CD14-positive monocyte (primary cell): ENCODE measurements at regions not wholly inside any gene's neighbourhood (a gene's known extent, or its start where the extent isn't known, plus 50 kb on each side); places are given as distances from the start of the nearest gene placed in this dataset.

ENCODE experiments used
- DNase-seq, 3 donors: peaks; one replicate each; pipeline ENCODE4 v3.0.0-alpha.2; 2011 to 2022
- H2AFZ ChIP-seq: 2 replicates; pipeline ENCODE4 v1.6.0; 2012; ENCODE audit warnings: mild to moderate bottlenecking, low read depth, low read length, inconsistent platforms; ENCODE audit not compliant: insufficient read depth, poor library complexity, severe bottlenecking
- H3K27ac ChIP-seq, 2 donors: 1 replicate in 1 of 2; 2 replicates in 1 of 2; pipeline ENCODE4 v1.5.1; 2012 to 2013; ENCODE audit warnings: low read length in 2 of 2, control low read depth in 1 of 2, inconsistent platforms in 1 of 2, low read depth in 1 of 2, mild to moderate bottlenecking in 1 of 2
- H3K27me3 ChIP-seq, 2 donors: one replicate each; pipeline versions ENCODE4 v1.6.0 to v1.6.1; 2011 to 2013; ENCODE audit warnings: low read length in 2 of 2; ENCODE audit not compliant: control insufficient read depth in 2 of 2, insufficient read depth in 2 of 2
- H3K36me3 ChIP-seq, 2 donors: replicated peaks in 1 of 2; 1 replicate in 1 of 2; 2 replicates in 1 of 2; pipeline versions ENCODE4 v1.5.1 to v1.6.1; 2012 to 2013; ENCODE audit warnings: low read length in 2 of 2, control low read depth in 1 of 2, inconsistent platforms in 1 of 2, mild to moderate bottlenecking in 1 of 2; ENCODE audit not compliant: insufficient read depth in 2 of 2, control insufficient read depth in 1 of 2
- H3K4me1 ChIP-seq, 2 donors: 1 replicate in 1 of 2; 2 replicates in 1 of 2; pipeline versions ENCODE4 v1.5.1 to v1.6.1; 2012 to 2013; ENCODE audit warnings: low read length in 2 of 2, control low read depth in 1 of 2, inconsistent platforms in 1 of 2, mild to moderate bottlenecking in 1 of 2, moderate library complexity in 1 of 2; ENCODE audit not compliant: insufficient read depth in 2 of 2, control insufficient read depth in 1 of 2
- H3K4me2 ChIP-seq: replicated peaks from 2 replicates; pipeline ENCODE3; 2012; ENCODE audit warnings: low read length, moderate library complexity, mild to moderate bottlenecking; ENCODE audit not compliant: poor library complexity, severe bottlenecking; ENCODE audit errors: extremely low read depth
- H3K4me3 ChIP-seq, 3 experiments: fragments of 200-600 bp in 1 of 3; sonication (generic) in 1 of 3; replicated peaks in 1 of 3; 1 replicate in 2 of 3; 2 replicates in 1 of 3; pipeline ENCODE4 v1.5.1; 2011 to 2013; ENCODE audit warnings: low read length in 3 of 3, mild to moderate bottlenecking in 3 of 3, control low read depth in 2 of 3, low read depth in 2 of 3, inconsistent platforms in 1 of 3, moderate library complexity in 1 of 3
- H3K79me2 ChIP-seq: 2 replicates; pipeline ENCODE4 v1.6.0; 2012; ENCODE audit warnings: mild to moderate bottlenecking, control low read depth, inconsistent platforms, low read length, moderate library complexity; ENCODE audit not compliant: insufficient read depth
- H3K9ac ChIP-seq: 2 replicates; pipeline ENCODE4 v1.6.0; 2017; ENCODE audit warnings: low read length, mild to moderate bottlenecking; ENCODE audit not compliant: insufficient read depth, poor library complexity, severe bottlenecking
- H3K9me3 ChIP-seq, 2 donors: replicated peaks in 1 of 2; 1 replicate in 1 of 2; 2 replicates in 1 of 2; pipeline versions ENCODE4 v1.5.1 to v1.6.1; 2012 to 2013; ENCODE audit warnings: low read length in 2 of 2, control low read depth in 1 of 2; ENCODE audit not compliant: control insufficient read depth in 1 of 2, insufficient read depth in 1 of 2
- H4K20me1 ChIP-seq: 2 replicates; pipeline ENCODE4 v1.6.0; 2012; ENCODE audit warnings: mild to moderate bottlenecking, low read length, control low read depth, moderate library complexity; ENCODE audit not compliant: insufficient read depth
- H3K27ac Mint-ChIP-seq, 7 donors: one replicate each; pipeline ENCODE4 v1.8.0; 2020; ENCODE audit warnings: mild to moderate bottlenecking in 7 of 7, mixed read lengths in 7 of 7, moderate library complexity in 6 of 7, inconsistent platforms in 2 of 7
- H3K27me3 Mint-ChIP-seq, 3 donors: one replicate each; pipeline ENCODE4 v1.8.0; 2021 to 2022; ENCODE audit warnings: low read depth in 3 of 3, mild to moderate bottlenecking in 3 of 3, mixed read lengths in 3 of 3, moderate library complexity in 3 of 3, inconsistent platforms in 1 of 3
- H3K36me3 Mint-ChIP-seq, 2 donors: one replicate each; pipeline ENCODE4 v1.8.0; 2020; ENCODE audit warnings: mixed read lengths in 2 of 2, inconsistent platforms in 1 of 2, mild to moderate bottlenecking in 1 of 2
- H3K4me1 Mint-ChIP-seq: one replicate; pipeline ENCODE4 v1.8.0; 2020; ENCODE audit warnings: mild to moderate bottlenecking, mixed read lengths
- H3K4me3 Mint-ChIP-seq, 2 donors: one replicate each; pipeline ENCODE4 v1.8.0; 2020; ENCODE audit warnings: mild to moderate bottlenecking in 2 of 2, mixed read lengths in 2 of 2, moderate library complexity in 1 of 2
- H3K9me3 Mint-ChIP-seq, 7 donors: one replicate each; pipeline ENCODE4 v1.8.0; 2020 to 2022; ENCODE audit warnings: mixed read lengths in 7 of 7, mild to moderate bottlenecking in 6 of 7, moderate library complexity in 6 of 7, inconsistent platforms in 2 of 7
- WGBS: methylation state at CpG from one replicate; pipeline ENCODE4 v1.1.5; 2013; ENCODE audit warnings: missing lambda C conversion rate; ENCODE audit not compliant: insufficient coverage; 5-methylcytosine and 5-hydroxymethylcytosine counted together
- intact Hi-C, 2 donors: fragments of 100-400 bp; cut with micrococcal nuclease; formaldehyde crosslinking; loops; one replicate each; pipeline versions ENCODE4 v1.15.0 to v1.15.1; 2023
- TF ChIP-seq, protein P1 (sequence below): fragments of 200-600 bp; IDR thresholded peaks from one replicate; pipeline ENCODE4 v1.8.0; 2022; ENCODE audit warnings: antibody characterized with exemption, mild to moderate bottlenecking

GRCh38 chrX:102988517-102988916 lies 51.4 kb downstream of the RAB40AL start:
- Histone ChIP-seq H3K4me3 (no peak overlapping the region), H3K36me3 (no peaks in the 10 kb centered on the region), H3K4me1 (peaks cover 0 to 12% of the 10 kb centered on the region in 2 donors), H3K9ac (no peak overlapping the region), H4K20me1 (no peaks in the 10 kb centered on the region), H3K4me2 (no peak overlapping the region), H3K9me3 (peaks cover 0 to 3% of the 10 kb centered on the region in 2 donors), H3K79me2 (no peaks in the 10 kb centered on the region), H3K27me3 (no peaks in the 10 kb centered on the region), H3K27ac (no peak overlapping the region), H2AFZ (no peak overlapping the region)
- no CpG with 5 or more reads among the region's 1 CpG for WGBS
- Mint-ChIP-seq H3K4me1 (peaks cover 16% of the 10 kb centered on the region), H3K9me3 (peaks cover 0 to 32% (median 12%) of the 10 kb centered on the region in 7 donors), H3K4me3 (no peak overlapping the region), H3K27ac (no peak overlapping the region), H3K36me3 (no peaks in the 10 kb centered on the region), H3K27me3 (peaks cover 0 to 2% (median 1%) of the 10 kb centered on the region in 3 donors)
- no peak for DNase-seq
- intact Hi-C loops = loop anchor here in 1 of 2 donors (10.0 kb wide), 1 partner anchor 56 kb away; no protein-coding TSS in a partner anchor
- TF ChIP-seq, protein P1, sequence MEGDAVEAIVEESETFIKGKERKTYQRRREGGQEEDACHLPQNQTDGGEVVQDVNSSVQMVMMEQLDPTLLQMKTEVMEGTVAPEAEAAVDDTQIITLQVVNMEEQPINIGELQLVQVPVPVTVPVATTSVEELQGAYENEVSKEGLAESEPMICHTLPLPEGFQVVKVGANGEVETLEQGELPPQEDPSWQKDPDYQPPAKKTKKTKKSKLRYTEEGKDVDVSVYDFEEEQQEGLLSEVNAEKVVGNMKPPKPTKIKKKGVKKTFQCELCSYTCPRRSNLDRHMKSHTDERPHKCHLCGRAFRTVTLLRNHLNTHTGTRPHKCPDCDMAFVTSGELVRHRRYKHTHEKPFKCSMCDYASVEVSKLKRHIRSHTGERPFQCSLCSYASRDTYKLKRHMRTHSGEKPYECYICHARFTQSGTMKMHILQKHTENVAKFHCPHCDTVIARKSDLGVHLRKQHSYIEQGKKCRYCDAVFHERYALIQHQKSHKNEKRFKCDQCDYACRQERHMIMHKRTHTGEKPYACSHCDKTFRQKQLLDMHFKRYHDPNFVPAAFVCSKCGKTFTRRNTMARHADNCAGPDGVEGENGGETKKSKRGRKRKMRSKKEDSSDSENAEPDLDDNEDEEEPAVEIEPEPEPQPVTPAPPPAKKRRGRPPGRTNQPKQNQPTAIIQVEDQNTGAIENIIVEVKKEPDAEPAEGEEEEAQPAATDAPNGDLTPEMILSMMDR = no peak

GRCh38 chrX:102995316-102995715 lies 58.2 kb downstream of the RAB40AL start:
- Histone ChIP-seq H3K27me3 (no peaks in the 10 kb centered on the region), H4K20me1 (no peaks in the 10 kb centered on the region), H3K9ac (no peak overlapping the region), H2AFZ (no peak overlapping the region), H3K4me1 (no peaks in the 10 kb centered on the region), H3K4me3 (no peak overlapping the region), H3K4me2 (no peak overlapping the region), H3K36me3 (no peaks in the 10 kb centered on the region), H3K79me2 (no peaks in the 10 kb centered on the region), H3K9me3 (no peaks in the 10 kb centered on the region), H3K27ac (no peak overlapping the region)
- no peaks in the 10 kb centered on the region for H3K36me3 Mint-ChIP-seq
- no peak overlapping the region for H3K4me3 Mint-ChIP-seq
- intact Hi-C loops = no loop called here
- DNase-seq = no peak
- no peak overlapping the region for H3K27ac Mint-ChIP-seq
- H3K9me3 Mint-ChIP-seq = peaks cover 0 to 5% (median 0%) of the 10 kb centered on the region in 7 donors
- TF ChIP-seq, protein P1 = no peak
- H3K4me1 Mint-ChIP-seq = no peaks in the 10 kb centered on the region
- no CpG with 5 or more reads among the region's 1 CpG for WGBS
- H3K27me3 Mint-ChIP-seq = peaks cover 0 to 6% (median 0%) of the 10 kb centered on the region in 3 donors
